GM18498 (cell line): ENCODE measurements at regions not wholly inside any gene's neighbourhood (a gene's known extent, or its start where the extent isn't known, plus 50 kb on each side); places are given as distances from the start of the nearest gene placed in this dataset.

Source experiments
- ATAC-seq: cut with Tn5 transposase; IDR thresholded peaks from one replicate; pipeline ENCODE4 v1.9.1; 2021; ENCODE audit warnings: mild to moderate bottlenecking, moderate library complexity; ENCODE audit not compliant: unreplicated experiment

DNA sequence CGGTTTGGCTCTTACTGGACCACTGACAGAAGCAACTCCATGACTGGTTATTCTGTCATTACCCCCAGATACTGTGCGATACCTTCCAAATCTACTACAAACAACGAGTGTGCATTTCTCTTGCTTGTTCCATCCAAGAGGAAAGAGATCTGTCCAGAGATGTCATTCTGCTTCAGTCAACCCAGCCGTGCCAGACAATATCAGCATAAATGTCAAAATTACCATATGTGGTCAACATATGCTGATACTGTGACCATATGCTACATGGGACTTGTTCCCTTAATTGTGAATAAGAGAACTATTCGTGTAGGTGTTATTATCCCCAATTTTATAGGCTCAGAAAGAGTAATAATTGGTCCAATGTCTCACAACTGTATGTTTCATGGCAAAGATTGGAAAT, 143.2 kb upstream of the PRSS1 start:
- ATAC-seq, result no peak

- no peak for ATAC-seq
These were observed 144.6 kb upstream of the PRSS1 start for GRCh38 chr7:142604671-142605070.

DNA sequence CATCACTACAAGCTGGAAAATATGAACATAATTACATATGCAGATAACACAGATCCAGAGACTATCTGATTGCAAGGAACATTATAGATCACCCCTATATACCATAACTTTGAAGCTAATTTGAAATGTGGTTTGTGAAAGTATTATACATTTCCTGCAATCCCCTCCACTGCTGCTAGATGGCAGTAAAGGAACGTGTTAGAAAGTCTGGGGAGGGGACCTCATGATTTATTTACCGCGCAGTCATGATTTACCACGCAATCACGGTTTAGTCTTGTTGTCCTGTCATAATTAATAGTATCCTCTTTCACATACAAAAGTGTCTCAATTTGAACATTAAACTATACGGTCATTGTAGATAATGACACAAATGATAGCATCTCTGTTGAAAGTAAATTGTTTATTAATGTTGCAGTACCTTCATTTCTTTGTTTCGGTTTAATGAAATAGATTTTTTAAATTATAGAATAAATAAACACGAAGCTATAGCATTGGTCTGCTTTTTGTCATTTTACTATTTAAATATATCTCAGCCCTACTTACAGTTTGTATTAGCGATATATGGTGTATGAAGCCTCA, 145.3 kb upstream of the PRSS1 start:
- ATAC-seq, result peak; percentile 51

DNA sequence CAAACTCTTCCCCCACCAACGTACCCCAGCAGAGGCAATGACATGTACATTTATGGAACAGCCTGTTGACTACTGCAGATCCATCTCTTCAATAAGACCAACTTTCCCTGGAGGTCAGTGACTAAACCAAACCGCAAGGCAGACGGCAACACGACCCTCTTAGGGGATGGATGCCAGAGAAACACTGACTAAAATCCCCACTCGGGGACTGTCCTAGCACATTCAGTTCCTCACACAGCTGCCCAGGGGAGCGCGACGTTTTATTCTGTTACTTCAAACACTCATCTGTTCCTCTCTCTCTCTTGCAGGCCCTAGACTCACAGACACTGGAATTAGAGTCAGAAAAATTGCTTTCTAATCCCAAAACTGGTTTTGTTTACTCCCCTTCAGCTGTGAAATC, 146.5 kb upstream of the PRSS1 start:
- ATAC-seq, result no peak

DNA sequence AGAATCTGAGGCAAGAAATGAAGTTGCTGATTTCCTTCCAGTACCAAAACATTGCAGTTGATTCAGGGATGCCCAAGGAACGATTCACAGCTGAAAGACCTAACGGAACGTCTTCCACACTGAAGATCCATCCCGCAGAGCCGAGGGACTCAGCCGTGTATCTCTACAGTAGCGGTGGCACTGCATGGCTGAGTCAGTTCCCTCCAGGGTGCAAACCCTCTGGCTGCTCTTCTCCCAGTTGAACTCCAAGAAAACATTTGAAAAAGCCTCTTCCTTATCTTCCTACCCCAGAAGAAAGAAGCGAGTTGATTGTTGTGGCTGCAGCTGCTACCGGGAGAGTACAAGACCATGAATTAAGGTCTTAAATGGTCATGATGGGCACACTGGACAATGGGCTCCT, 147.1 kb upstream of the PRSS1 start:
- ATAC-seq, result no peak

GRCh38 chr7:142598297-142598696, 151.0 kb upstream of the PRSS1 start:
- ATAC-seq, result no peak

GRCh38 chr7:142597547-142597946, 151.7 kb upstream of the PRSS1 start:
- no peak for ATAC-seq

DNA sequence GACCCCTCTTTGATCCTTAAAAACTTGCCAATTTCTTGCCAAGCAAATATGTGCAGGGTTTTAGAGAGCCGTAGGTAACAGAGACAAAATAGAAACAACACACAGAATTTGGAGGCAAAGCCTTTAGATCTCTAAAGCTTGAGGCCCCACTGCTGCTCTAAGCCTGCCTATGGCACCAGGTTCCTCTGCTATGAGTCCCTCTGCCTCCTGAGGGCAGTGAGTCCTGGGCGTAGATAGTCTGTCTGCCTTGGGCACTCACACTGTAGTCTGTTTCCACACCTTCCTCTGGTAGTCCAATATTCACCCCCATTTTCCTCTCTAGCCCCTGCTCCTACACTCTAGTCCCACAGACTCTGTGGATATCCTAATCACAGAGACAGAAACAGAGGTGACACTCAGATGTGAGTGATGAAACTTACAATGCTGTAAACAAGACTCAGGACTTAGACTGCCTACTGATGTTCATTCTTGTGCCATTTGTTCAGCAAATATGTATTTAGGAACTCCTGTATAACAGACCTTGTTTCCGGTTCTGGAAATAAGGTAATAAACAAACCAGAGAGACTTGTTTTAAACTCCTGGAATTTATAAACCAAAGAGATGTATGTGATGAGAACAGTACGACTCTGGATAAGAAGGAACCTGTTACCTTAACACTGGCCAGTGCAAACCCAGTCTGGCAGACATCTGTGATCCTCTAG, 153.3 kb upstream of the PRSS1 start:
- no peak for ATAC-seq

DNA sequence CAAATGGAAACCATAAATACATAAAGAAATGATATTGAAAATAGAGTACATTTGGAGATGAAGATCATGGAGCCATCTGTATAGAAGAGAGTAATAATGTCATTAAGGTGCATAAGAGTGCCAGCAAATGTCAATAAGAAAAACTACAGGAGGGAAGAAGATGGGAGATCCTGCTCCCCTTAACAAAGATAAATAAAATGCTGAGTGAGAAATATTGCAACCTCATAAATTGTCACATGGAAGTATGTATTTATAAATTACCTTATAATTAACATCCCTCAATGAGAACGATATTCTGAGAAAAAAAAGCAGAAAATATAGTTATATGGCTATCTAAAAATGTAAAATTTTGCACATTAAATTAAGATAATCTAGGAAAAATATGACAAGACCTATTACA, 155.2 kb upstream of the PRSS1 start:
- ATAC-seq, result no peak

DNA sequence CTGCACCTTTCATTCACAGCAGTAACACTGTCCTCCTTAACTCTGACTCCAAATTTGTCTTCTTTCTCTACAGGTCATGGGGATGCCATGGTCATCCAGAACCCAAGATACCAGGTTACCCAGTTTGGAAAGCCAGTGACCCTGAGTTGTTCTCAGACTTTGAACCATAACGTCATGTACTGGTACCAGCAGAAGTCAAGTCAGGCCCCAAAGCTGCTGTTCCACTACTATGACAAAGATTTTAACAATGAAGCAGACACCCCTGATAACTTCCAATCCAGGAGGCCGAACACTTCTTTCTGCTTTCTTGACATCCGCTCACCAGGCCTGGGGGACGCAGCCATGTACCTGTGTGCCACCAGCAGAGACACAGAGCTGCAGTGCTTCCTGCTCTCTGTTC, 156.2 kb upstream of the PRSS1 start:
- no peak for ATAC-seq

- no peak for ATAC-seq
These were observed 156.6 kb upstream of the PRSS1 start for GRCh38 chr7:142592664-142593063.

GRCh38 chr7:142592231-142592630, 157.0 kb upstream of the PRSS1 start:
- no peak for ATAC-seq

GRCh38 chr7:142590830-142591457, 158.3 kb upstream of the PRSS1 start:
- ATAC-seq, result no peak

DNA sequence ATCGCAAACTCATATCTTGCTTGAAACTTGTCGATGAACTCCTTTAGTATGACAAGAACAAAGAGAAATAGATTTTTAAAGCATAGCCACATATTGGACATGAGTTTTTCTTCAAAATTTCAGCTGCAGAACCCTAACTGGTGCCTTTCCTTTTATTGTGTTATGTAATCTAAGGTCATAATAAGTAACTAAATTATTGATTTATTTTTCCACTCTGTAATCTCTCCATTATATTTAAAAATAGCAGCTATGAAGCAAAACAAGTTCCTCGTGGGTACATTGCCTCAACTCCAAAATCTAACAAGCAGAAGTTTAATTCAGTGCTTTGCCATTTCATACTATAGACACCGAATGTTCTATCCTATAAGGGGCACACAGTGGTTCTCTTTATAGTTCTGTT, 159.2 kb upstream of the PRSS1 start:
- no peak for ATAC-seq

GRCh38 chr7:142587578-142588191, 161.6 kb upstream of the PRSS1 start:
- ATAC-seq, result peak; percentile 86

DNA sequence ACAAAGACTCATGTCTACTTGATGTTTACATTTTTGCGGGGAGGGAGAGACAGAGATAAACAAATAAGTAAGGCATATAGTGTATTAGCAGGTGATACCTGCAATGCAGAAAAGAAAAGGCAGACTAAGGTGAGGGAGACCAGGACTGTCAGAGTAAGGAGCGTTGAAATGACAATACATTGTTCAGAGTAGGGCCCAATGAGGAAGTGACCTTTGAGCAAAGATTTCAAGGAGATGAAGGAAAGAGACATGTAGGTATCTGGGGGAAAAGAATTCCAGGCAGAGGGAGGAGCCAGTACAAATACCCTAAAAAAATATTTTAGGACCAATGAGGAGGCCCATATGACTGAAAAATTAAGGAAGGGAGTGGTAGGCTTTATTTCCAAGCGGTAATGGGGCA, 162.7 kb upstream of the PRSS1 start:
- ATAC-seq, result no peak

- no peak for ATAC-seq
These were observed 163.8 kb upstream of the PRSS1 start for GRCh38 chr7:142585425-142585824.

GRCh38 chr7:142584765-142585164, 164.5 kb upstream of the PRSS1 start:
- no peak for ATAC-seq

- peak; percentile 52 for ATAC-seq
These were observed 165.8 kb upstream of the PRSS1 start for GRCh38 chr7:142583446-142583845.

DNA sequence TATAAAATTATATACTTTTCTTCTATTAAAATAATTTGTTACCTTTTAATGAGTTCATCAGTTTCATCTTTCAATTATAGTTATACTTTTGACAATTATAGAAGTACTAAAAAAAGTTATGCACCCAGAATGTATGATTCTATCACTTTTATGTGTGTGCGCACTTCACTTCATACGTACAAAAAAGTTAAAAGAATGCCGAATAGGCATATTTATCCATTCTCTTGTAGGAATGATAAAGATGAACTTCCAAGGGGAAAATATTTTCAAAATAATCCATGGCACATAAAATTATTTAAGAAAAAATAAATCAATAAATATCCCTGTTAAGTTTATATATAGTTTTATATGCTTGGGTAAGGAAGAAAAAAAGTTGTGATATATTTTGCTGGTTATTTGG, 166.9 kb upstream of the PRSS1 start:
- no peak for ATAC-seq

GRCh38 chr7:142581341-142581740, 167.9 kb upstream of the PRSS1 start:
- peak; percentile 81 for ATAC-seq

- ATAC-seq, result no peak
These were observed 169.3 kb upstream of the PRSS1 start for GRCh38 chr7:142579946-142580345.
